Chondrocyte (in vitro differentiated cells): ENCODE measurements at regions not wholly inside any gene's neighbourhood (a gene's known extent, or its start where the extent isn't known, plus 50 kb on each side); places are given as distances from the start of the nearest gene placed in this dataset.

Experiments
- DNase-seq: peaks from one replicate; pipeline ENCODE4 v3.0.0; 2021; ENCODE audit warnings: mixed read lengths, low spot score
- H3K27ac Mint-ChIP-seq: one replicate; pipeline ENCODE4 v1.8.0; 2021; ENCODE audit warnings: mild to moderate bottlenecking, moderate library complexity, mixed read lengths; ENCODE audit not compliant: unreplicated experiment
- H3K27me3 Mint-ChIP-seq: 2 replicates; pipeline ENCODE4 v1.8.0; 2021; ENCODE audit warnings: low read depth, mixed read lengths
- H3K36me3 Mint-ChIP-seq: 2 replicates; pipeline ENCODE4 v1.8.0; 2021; ENCODE audit warnings: low read depth, mixed read lengths
- H3K4me1 Mint-ChIP-seq: 2 replicates; pipeline ENCODE4 v1.8.0; 2021; ENCODE audit warnings: low read depth, mild to moderate bottlenecking, mixed read lengths
- H3K4me3 Mint-ChIP-seq: one replicate; pipeline ENCODE4 v1.8.0; 2021; ENCODE audit warnings: mild to moderate bottlenecking, moderate library complexity, mixed read lengths; ENCODE audit not compliant: unreplicated experiment
- H3K9me3 Mint-ChIP-seq: 2 replicates; pipeline ENCODE4 v1.8.0; 2021; ENCODE audit warnings: low read depth, mixed read lengths
- TF ChIP-seq, protein P1 (sequence below): fragments of 200-600 bp; sonication (generic); IDR thresholded peaks from 2 replicates; pipeline ENCODE4 v1.5.0; 2021; ENCODE audit warnings: antibody characterized with exemption, mild to moderate bottlenecking, moderate library complexity

GRCh38 chr5:101664071-101664791 is 631.9 kb downstream of the SLCO4C1 start:
- Mint-ChIP-seq H3K27ac (no peak overlapping the region), H3K4me3 (no peak overlapping the region), H3K36me3 (no peaks in the 10 kb centered on the region), H3K4me1 (no peaks in the 10 kb centered on the region), H3K27me3 (peaks cover 9% of the 10 kb centered on the region), H3K9me3 (no peaks in the 10 kb centered on the region)
- no peak for DNase-seq
- TF ChIP-seq, protein P1, sequence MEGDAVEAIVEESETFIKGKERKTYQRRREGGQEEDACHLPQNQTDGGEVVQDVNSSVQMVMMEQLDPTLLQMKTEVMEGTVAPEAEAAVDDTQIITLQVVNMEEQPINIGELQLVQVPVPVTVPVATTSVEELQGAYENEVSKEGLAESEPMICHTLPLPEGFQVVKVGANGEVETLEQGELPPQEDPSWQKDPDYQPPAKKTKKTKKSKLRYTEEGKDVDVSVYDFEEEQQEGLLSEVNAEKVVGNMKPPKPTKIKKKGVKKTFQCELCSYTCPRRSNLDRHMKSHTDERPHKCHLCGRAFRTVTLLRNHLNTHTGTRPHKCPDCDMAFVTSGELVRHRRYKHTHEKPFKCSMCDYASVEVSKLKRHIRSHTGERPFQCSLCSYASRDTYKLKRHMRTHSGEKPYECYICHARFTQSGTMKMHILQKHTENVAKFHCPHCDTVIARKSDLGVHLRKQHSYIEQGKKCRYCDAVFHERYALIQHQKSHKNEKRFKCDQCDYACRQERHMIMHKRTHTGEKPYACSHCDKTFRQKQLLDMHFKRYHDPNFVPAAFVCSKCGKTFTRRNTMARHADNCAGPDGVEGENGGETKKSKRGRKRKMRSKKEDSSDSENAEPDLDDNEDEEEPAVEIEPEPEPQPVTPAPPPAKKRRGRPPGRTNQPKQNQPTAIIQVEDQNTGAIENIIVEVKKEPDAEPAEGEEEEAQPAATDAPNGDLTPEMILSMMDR: no peak

DNA sequence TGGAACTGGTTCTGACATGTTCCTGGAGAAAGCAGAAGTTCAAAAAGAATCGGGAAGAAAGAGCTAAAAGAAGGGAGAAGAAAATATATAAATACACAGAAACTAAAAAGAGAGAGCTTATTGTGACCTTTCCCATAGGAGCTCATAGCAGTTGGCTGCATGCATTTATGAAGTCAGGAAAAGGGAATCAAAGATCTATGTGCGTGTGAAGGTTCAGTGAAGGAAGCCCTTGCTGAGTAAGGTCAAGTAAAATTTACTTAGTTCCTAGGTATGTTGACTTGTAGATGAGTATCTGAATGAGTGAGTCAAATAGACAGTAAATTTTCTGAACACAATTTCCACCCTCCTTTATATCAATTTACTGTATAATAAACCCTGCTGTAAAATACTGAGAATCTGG is 632.5 kb downstream of the SLCO4C1 start:
- TF ChIP-seq, protein P1: no peak
- no peaks in the 10 kb centered on the region for H3K36me3 Mint-ChIP-seq
- H3K9me3 Mint-ChIP-seq: no peaks in the 10 kb centered on the region
- no peak overlapping the region for H3K4me3 Mint-ChIP-seq
- no peak overlapping the region for H3K27ac Mint-ChIP-seq
- peaks cover 8% of the 10 kb centered on the region for H3K27me3 Mint-ChIP-seq
- H3K4me1 Mint-ChIP-seq: no peaks in the 10 kb centered on the region
- no peak for DNase-seq

DNA sequence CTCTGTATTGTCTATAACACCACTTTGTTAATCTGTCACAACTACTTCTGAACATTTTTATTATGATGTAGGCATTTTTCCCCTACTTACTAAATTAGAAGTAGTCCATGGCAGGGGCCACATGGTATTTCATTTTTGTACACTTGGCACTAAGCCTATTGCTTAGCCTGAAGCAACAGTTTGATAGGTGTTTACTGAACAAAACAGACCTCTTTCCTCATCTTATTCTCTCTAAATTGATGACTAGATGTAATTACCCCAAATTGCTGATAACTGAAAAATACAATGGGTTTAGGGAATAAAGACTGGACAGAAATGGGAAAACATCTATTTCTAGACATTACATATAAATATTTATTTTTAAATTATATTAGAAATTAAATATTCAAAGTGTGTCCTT is 633.8 kb downstream of the SLCO4C1 start:
- no peak for DNase-seq
- H3K4me3 Mint-ChIP-seq: no peak overlapping the region
- no peak overlapping the region for H3K27ac Mint-ChIP-seq
- TF ChIP-seq, protein P1: no peak
- H3K9me3 Mint-ChIP-seq: no peaks in the 10 kb centered on the region
- no peaks in the 10 kb centered on the region for H3K4me1 Mint-ChIP-seq
- peaks cover 9% of the 10 kb centered on the region for H3K27me3 Mint-ChIP-seq
- H3K36me3 Mint-ChIP-seq: no peaks in the 10 kb centered on the region

DNA sequence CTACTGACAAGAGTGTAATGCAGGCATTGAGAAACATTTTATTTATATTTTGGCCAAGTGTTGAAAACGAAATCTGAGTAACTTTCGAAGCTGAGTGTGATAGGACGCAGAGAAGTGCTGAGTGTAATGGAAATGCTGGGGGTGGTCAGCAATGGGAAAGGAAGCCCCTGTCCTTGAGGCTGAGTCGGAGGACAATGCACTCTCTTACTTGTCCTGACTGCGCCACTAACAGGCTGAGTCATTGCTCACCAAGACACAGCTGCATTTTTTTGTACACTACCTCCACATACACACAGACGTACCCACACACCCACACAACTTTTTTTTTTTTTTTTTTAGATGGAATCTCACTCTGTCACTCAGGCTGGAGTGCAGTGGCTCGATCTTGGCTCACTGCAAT is 637.7 kb downstream of the SLCO4C1 start:
- Mint-ChIP-seq H3K4me3 (no peak overlapping the region), H3K4me1 (no peaks in the 10 kb centered on the region), H3K36me3 (no peaks in the 10 kb centered on the region), H3K9me3 (no peaks in the 10 kb centered on the region), H3K27ac (no peak overlapping the region), H3K27me3 (peaks cover 11% of the 10 kb centered on the region)
- no peak for DNase-seq
- TF ChIP-seq, protein P1: no peak

DNA sequence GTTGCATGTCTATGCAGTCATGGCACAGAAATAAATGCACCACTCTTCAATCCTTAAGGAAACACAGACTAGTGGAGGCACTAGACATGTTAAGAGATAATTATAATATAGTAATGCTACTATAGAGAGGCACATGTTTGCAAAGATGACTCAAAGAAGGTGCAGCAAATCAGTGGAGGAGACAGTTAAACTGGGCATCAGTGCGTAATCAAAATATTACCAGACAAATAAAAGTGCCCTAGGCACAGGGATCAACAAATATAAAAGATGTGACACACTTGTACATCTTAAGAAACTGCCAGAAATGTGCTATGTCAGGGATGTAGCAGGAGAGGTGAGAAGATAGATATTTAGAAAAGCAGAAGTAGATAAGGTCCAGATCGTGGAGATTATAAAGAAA is 642.1 kb downstream of the SLCO4C1 start:
- no peaks in the 10 kb centered on the region for H3K9me3 Mint-ChIP-seq
- peaks cover 13% of the 10 kb centered on the region for H3K27me3 Mint-ChIP-seq
- no peaks in the 10 kb centered on the region for H3K4me1 Mint-ChIP-seq
- H3K36me3 Mint-ChIP-seq: no peaks in the 10 kb centered on the region
- TF ChIP-seq, protein P1: no peak
- no peak for DNase-seq
- no peak overlapping the region for H3K27ac Mint-ChIP-seq
- no peak overlapping the region for H3K4me3 Mint-ChIP-seq
